GM18861 (cell line): ENCODE measurements at regions not wholly inside any gene's neighbourhood (a gene's known extent, or its start where the extent isn't known, plus 50 kb on each side); places are given as distances from the start of the nearest gene placed in this dataset.

Experiments used
- ATAC-seq: cut with Tn5 transposase; IDR thresholded peaks from one replicate; pipeline ENCODE4 v1.9.1; 2021; ENCODE audit not compliant: unreplicated experiment

GRCh38 chr12:91931111-91931510 is 214.5 kb downstream of the BTG1 start:
- no peak for ATAC-seq

- ATAC-seq: no peak
Measured at GRCh38 chr12:91928501-91928900, 217.1 kb downstream of the BTG1 start.

GRCh38 chr12:91926848-91927247 is 218.8 kb downstream of the BTG1 start:
- no peak for ATAC-seq

- no peak for ATAC-seq
Measured at GRCh38 chr12:91924827-91925226, 220.8 kb downstream of the BTG1 start.

- no peak for ATAC-seq
Measured at GRCh38 chr12:91923864-91924263, 221.8 kb downstream of the BTG1 start.

GRCh38 chr12:91922674-91923073 is 223.0 kb downstream of the BTG1 start:
- no peak for ATAC-seq

- ATAC-seq: no peak
Measured at GRCh38 chr12:91922139-91922538, 223.5 kb downstream of the BTG1 start.

- ATAC-seq: no peak
Measured at GRCh38 chr12:91921555-91921954, 224.1 kb downstream of the BTG1 start.

- ATAC-seq: no peak
Measured at GRCh38 chr12:91920741-91921140, 224.9 kb downstream of the BTG1 start.

GRCh38 chr12:91920276-91920675 is 225.4 kb downstream of the BTG1 start:
- no peak for ATAC-seq

- no peak for ATAC-seq
Measured at GRCh38 chr12:91918431-91918830, 227.2 kb downstream of the BTG1 start.

GRCh38 chr12:91914701-91915100 is 230.9 kb downstream of the BTG1 start:
- ATAC-seq: no peak

GRCh38 chr12:91913651-91914050 is 232.0 kb downstream of the BTG1 start:
- ATAC-seq: no peak

GRCh38 chr12:91913124-91913523 is 232.5 kb downstream of the BTG1 start:
- ATAC-seq: no peak

GRCh38 chr12:91912178-91912577 is 233.5 kb downstream of the BTG1 start:
- no peak for ATAC-seq

- ATAC-seq: no peak
Measured at GRCh38 chr12:91910871-91911388, 234.7 kb downstream of the BTG1 start.

GRCh38 chr12:91902860-91903683 is 242.6 kb downstream of the BTG1 start:
- no peak for ATAC-seq

- no peak for ATAC-seq
Measured at GRCh38 chr12:91901381-91902074, 244.1 kb downstream of the BTG1 start.

- ATAC-seq: no peak
Measured at GRCh38 chr12:91900971-91901370, 244.7 kb downstream of the BTG1 start.

GRCh38 chr12:91899056-91899455 is 246.6 kb downstream of the BTG1 start:
- no peak for ATAC-seq

GRCh38 chr12:91897025-91897515 is 248.6 kb downstream of the BTG1 start:
- no peak for ATAC-seq
